ENCODE measurements at regions not wholly inside any gene's neighbourhood (a gene's known extent, or its start where the extent isn't known, plus 50 kb on each side); places are given as distances from the start of the nearest gene placed in this dataset.
"Not testable (repeated sequence)": the region's sequence is repeated elsewhere in the genome, so short reads cannot be mapped to it uniquely, and the experiment has no call there.

DNA sequence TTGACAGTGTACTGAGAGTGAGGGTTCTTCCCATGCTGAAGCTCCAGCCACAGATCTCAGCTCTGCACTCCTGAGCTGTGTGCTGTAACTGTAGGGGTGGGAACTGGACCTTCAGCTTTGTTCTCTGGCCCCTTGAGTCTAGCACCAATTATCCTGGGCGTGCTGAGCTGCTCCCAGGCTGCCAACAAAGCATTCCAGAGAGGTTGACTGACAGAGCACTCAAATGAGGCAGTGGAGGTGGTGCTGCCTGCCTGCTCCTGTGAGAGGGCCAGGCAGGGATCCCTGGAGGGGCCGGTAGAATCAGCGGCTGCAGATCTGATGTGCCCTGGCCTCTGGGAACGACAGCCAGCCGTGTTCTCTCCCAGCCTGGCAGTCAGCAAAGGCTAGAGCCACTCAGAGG lies 375.7 kb upstream of the AADAT start:
- Mint-ChIP-seq H3K27ac (peak overlapping the region; percentile 82), H3K36me3 (ENCODE audit: low read depth) (no peaks in the 10 kb centered on the region), H3K4me3 (no peak overlapping the region), H3K4me1 (peaks cover 19% of the 10 kb centered on the region), H3K9me3 (no peaks in the 10 kb centered on the region), H3K27me3 (ENCODE audit: insufficient read depth) (no peaks in the 10 kb centered on the region)
- H3K4me3 ChIP-seq (ENCODE audit: low read length) = no peak overlapping the region
- DNase-seq = peak; percentile 85
- H3K27me3 ChIP-seq (ENCODE audit: control insufficient read depth, insufficient read depth, low read length, poor library complexity, severe bottlenecking) = no peaks in the 10 kb centered on the region
- H3K9me3 ChIP-seq (ENCODE audit: control insufficient read depth, low read length) = peaks cover 5% of the 10 kb centered on the region
- peak overlapping the region; percentile 28 for H3K9ac ChIP-seq (ENCODE audit: extremely low read depth, low read length, poor library complexity, severe bottlenecking)
- WGBS, 2 experiments (ENCODE audit: insufficient coverage in 1 of 2, insufficient read length in 1 of 2) = 81% methylated on average over 5 of the region's 5 CpGs; no CpG with 5 or more reads in 1 of the 2 experiments
- H3K36me3 ChIP-seq (ENCODE audit: control insufficient read depth, insufficient read depth, low read length) = no peaks in the 10 kb centered on the region
- H3K4me1 ChIP-seq (ENCODE audit: control insufficient read depth, insufficient read depth, low read length) = peaks cover 5% of the 10 kb centered on the region
- TF ChIP-seq, protein P1, sequence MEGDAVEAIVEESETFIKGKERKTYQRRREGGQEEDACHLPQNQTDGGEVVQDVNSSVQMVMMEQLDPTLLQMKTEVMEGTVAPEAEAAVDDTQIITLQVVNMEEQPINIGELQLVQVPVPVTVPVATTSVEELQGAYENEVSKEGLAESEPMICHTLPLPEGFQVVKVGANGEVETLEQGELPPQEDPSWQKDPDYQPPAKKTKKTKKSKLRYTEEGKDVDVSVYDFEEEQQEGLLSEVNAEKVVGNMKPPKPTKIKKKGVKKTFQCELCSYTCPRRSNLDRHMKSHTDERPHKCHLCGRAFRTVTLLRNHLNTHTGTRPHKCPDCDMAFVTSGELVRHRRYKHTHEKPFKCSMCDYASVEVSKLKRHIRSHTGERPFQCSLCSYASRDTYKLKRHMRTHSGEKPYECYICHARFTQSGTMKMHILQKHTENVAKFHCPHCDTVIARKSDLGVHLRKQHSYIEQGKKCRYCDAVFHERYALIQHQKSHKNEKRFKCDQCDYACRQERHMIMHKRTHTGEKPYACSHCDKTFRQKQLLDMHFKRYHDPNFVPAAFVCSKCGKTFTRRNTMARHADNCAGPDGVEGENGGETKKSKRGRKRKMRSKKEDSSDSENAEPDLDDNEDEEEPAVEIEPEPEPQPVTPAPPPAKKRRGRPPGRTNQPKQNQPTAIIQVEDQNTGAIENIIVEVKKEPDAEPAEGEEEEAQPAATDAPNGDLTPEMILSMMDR (conservative IDR thresholded peaks at IDR 0.05) = no peak
- H3K27ac ChIP-seq (ENCODE audit: low read depth, low read length) = no peak overlapping the region

DNA sequence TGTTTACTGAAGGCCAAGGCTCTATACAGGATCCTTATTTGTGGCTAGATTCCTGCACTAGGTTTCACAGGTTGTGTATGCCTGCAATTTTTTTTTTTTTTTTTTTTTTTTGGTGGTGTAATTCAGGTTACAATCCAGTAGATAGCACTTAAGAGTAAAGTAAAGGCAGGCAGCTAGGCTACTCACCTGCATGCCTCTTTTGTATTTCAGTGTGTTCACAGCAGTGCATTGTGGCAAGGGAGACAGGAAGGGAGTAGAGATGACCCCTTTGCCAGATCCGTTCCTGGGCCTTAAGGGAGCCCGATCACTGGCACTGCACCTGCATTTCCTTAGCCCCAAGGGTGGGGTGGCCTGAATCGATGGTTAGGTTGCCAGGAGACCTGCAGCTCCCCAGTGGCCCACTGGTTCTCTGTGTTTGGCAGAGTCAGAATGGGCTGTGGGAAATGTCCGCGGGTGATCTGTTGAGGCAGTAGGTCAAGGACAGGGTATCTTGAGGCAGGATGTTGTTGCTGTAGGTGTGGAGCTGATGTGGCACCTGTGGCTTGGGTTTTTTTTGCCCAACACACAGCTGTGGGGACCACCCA lies 374.9 kb upstream of the AADAT start:
- H3K27ac Mint-ChIP-seq = peak overlapping the region; percentile 79
- Histone ChIP-seq H3K27me3 (ENCODE audit: control insufficient read depth, insufficient read depth, low read length, poor library complexity, severe bottlenecking) (no peaks in the 10 kb centered on the region), H3K36me3 (ENCODE audit: control insufficient read depth, insufficient read depth, low read length) (no peaks in the 10 kb centered on the region), H3K9me3 (ENCODE audit: control insufficient read depth, low read length) (peaks cover 5% of the 10 kb centered on the region), H3K27ac (ENCODE audit: low read depth, low read length) (no peak overlapping the region), H3K9ac (ENCODE audit: extremely low read depth, low read length, poor library complexity, severe bottlenecking) (peak overlapping the region; percentile 28), H3K4me1 (ENCODE audit: control insufficient read depth, insufficient read depth, low read length) (peaks cover 5% of the 10 kb centered on the region), H3K4me3 (ENCODE audit: low read length) (no peak overlapping the region)
- TF ChIP-seq, protein P1 (conservative IDR thresholded peaks at IDR 0.05) = peak; percentile 49
- no peaks in the 10 kb centered on the region for H3K27me3 Mint-ChIP-seq (ENCODE audit: insufficient read depth)
- H3K4me3 Mint-ChIP-seq = no peak overlapping the region
- peaks cover 19% of the 10 kb centered on the region for H3K4me1 Mint-ChIP-seq
- H3K36me3 Mint-ChIP-seq (ENCODE audit: low read depth) = no peaks in the 10 kb centered on the region
- DNase-seq = peak; percentile 54
- H3K9me3 Mint-ChIP-seq = no peaks in the 10 kb centered on the region
- WGBS, 2 experiments (ENCODE audit: insufficient coverage in 1 of 2, insufficient read length in 1 of 2) = 90 to 92% methylated on average over 2 to 5 of the region's 5 CpGs

DNA sequence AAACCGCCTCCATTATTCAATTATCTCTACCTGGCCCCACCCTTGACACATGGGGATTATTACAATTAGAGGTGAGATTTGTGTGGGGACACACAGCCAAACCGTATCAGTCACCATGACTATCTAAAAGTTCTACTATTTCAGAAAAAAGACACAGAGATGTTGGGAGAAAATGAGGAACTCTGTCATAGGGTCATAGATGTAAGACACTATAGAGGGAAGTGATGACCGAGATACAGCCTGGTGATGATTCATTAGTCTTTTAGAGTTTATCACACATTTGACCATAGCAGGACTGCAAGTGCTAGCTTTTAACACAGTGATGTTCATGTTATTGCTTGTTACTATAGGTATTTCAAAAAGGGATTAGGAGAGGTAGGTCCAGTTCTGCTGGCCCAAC lies 357.0 kb upstream of the AADAT start:
- no peaks in the 10 kb centered on the region for H3K9me3 ChIP-seq (ENCODE audit: control insufficient read depth, low read length)
- TF ChIP-seq, protein P1 (conservative IDR thresholded peaks at IDR 0.05) = no peak

DNA sequence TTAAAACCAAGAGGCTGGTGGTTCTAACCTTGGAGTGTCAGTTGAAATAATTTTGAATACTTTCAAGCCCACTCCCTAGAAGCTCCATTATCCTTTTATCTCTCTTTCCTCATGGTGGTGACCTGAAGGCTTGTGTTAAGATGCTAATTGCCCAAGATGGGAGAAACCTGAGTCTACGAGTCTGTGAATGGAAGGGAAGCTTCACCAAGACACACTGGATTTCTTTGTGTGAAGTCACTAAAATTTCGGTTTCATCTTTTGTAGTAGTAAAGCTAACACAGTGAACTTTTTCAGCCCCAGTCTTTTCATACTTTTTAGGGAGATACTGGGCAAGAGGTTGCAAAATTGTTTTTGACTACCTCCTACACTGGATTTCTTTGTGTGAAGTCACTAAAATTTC lies 351.4 kb upstream of the AADAT start:
- H3K9me3 Mint-ChIP-seq; H3K27me3 ChIP-seq (ENCODE audit: control insufficient read depth, insufficient read depth, low read length, poor library complexity, severe bottlenecking); H3K4me1 ChIP-seq (ENCODE audit: control insufficient read depth, insufficient read depth, low read length); H3K27ac Mint-ChIP-seq; H3K4me3 Mint-ChIP-seq; H3K9ac ChIP-seq (ENCODE audit: extremely low read depth, low read length, poor library complexity, severe bottlenecking); DNase-seq; H3K36me3 Mint-ChIP-seq (ENCODE audit: low read depth); H3K4me3 ChIP-seq (ENCODE audit: low read length); H3K36me3 ChIP-seq (ENCODE audit: control insufficient read depth, insufficient read depth, low read length); H3K27me3 Mint-ChIP-seq (ENCODE audit: insufficient read depth); H3K27ac ChIP-seq (ENCODE audit: low read depth, low read length); H3K9me3 ChIP-seq (ENCODE audit: control insufficient read depth, low read length): not testable (repeated sequence)
- 60 to 83% methylated on average over 1 to 2 of the region's 2 CpGs for WGBS, 2 experiments (ENCODE audit: insufficient coverage in 1 of 2, insufficient read length in 1 of 2)
- H3K4me1 Mint-ChIP-seq = peaks cover 12% of the 10 kb centered on the region

More for the DNA sequence above, 357.0 kb upstream of the AADAT start:
- no peaks in the 10 kb centered on the region for H3K27me3 Mint-ChIP-seq (ENCODE audit: insufficient read depth)
- Histone ChIP-seq H3K36me3 (ENCODE audit: control insufficient read depth, insufficient read depth, low read length) (no peaks in the 10 kb centered on the region), H3K4me1 (ENCODE audit: control insufficient read depth, insufficient read depth, low read length) (no peaks in the 10 kb centered on the region), H3K27ac (ENCODE audit: low read depth, low read length) (no peak overlapping the region), H3K4me3 (ENCODE audit: low read length) (no peak overlapping the region), H3K27me3 (ENCODE audit: control insufficient read depth, insufficient read depth, low read length, poor library complexity, severe bottlenecking) (no peaks in the 10 kb centered on the region), H3K9ac (ENCODE audit: extremely low read depth, low read length, poor library complexity, severe bottlenecking) (no peak overlapping the region)
- H3K4me3 Mint-ChIP-seq = no peak overlapping the region
- H3K27ac Mint-ChIP-seq = no peak overlapping the region
- no peaks in the 10 kb centered on the region for H3K36me3 Mint-ChIP-seq (ENCODE audit: low read depth)
- 88 to 100% methylated on average over 1 to 2 of the region's 3 CpGs for WGBS, 2 experiments (ENCODE audit: insufficient coverage in 1 of 2, insufficient read length in 1 of 2)
- H3K9me3 Mint-ChIP-seq = no peaks in the 10 kb centered on the region
- H3K4me1 Mint-ChIP-seq = no peaks in the 10 kb centered on the region
- DNase-seq = no peak
